ENCODE measurements at regions not wholly inside any gene's neighbourhood (a gene's known extent, or its start where the extent isn't known, plus 50 kb on each side); places are given as distances from the start of the nearest gene placed in this dataset.

DNA sequence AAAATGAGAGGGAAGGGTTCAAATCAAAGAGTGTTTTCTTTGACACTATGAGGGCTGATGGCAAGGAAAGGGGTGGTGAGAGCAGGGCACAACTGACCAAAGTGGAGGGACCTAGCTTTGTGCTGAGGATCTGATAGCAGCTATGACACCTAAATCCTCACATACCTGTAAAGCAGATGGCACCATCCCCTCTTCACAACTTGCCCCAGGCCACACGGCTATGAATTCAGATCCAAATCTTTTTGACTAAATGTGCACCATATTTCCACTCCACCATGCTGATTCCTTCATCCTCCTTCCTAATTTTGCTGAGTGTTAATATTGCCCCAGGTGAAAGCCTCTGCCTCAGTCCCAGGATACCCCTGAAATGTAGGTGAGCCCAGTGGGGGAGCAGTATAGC is 385.7 kb downstream of the PLPP3 start:
- WGBS (ENCODE audit: extremely low coverage, insufficient read length, low lambda C conversion rate) = no CpG with 5 or more reads among the region's 1 CpG
- no peak overlapping the region for H3K56ac ChIP-seq (ENCODE audit: insufficient read length, low read depth, low read length)
- Mint-ChIP-seq H3K4me3 (no peak overlapping the region), H3K9me3 (no peaks in the 10 kb centered on the region), H3K27ac (no peak overlapping the region; a peak in 1 of 7 replicates), H3K36me3 (ENCODE audit: insufficient read depth in 1 of 3, low read depth in 3 of 3) (no peaks in the 10 kb centered on the region), H3K4me1 (peaks cover 40 to 46% of the 10 kb centered on the region in 2 experiments), H3K27me3 (ENCODE audit: low read depth) (no peaks in the 10 kb centered on the region)
- no peaks in the 10 kb centered on the region; the same call in 1 of the 2 replicates for H3K4me1 ChIP-seq (ENCODE audit: insufficient read depth, low read length)
- H3K4me2 ChIP-seq (ENCODE audit: insufficient read depth, insufficient read length, low read length) = no peak overlapping the region
- peaks cover 3% of the 10 kb centered on the region for H3K23me2 ChIP-seq (ENCODE audit: insufficient read length, low read depth, low read length, poor library complexity, severe bottlenecking)
- H2BK20ac ChIP-seq (ENCODE audit: low read depth, low read length, poor library complexity, severe bottlenecking) = no peak overlapping the region
- no peak for DNase-seq
- H4K91ac ChIP-seq (ENCODE audit: insufficient read length, low read depth, low read length) = no peak overlapping the region
- H3K18ac ChIP-seq (ENCODE audit: insufficient read length, low read depth, low read length) = no peak overlapping the region
- H3K23ac ChIP-seq (ENCODE audit: insufficient read length, low read depth, low read length) = no peak overlapping the region
- no peak overlapping the region for H2AK5ac ChIP-seq (ENCODE audit: insufficient read length, low read length)
- H3K4ac ChIP-seq (ENCODE audit: low read depth, low read length) = no peak overlapping the region
- H3K9me3 ChIP-seq (ENCODE audit: control insufficient read depth, low read depth, low read length) = no peaks in the 10 kb centered on the region
- TF ChIP-seq, protein P1, sequence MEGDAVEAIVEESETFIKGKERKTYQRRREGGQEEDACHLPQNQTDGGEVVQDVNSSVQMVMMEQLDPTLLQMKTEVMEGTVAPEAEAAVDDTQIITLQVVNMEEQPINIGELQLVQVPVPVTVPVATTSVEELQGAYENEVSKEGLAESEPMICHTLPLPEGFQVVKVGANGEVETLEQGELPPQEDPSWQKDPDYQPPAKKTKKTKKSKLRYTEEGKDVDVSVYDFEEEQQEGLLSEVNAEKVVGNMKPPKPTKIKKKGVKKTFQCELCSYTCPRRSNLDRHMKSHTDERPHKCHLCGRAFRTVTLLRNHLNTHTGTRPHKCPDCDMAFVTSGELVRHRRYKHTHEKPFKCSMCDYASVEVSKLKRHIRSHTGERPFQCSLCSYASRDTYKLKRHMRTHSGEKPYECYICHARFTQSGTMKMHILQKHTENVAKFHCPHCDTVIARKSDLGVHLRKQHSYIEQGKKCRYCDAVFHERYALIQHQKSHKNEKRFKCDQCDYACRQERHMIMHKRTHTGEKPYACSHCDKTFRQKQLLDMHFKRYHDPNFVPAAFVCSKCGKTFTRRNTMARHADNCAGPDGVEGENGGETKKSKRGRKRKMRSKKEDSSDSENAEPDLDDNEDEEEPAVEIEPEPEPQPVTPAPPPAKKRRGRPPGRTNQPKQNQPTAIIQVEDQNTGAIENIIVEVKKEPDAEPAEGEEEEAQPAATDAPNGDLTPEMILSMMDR (conservative IDR thresholded peaks at IDR 0.05) = no peak
- no peak overlapping the region for H2BK120ac ChIP-seq (ENCODE audit: low read depth, low read length, poor library complexity, severe bottlenecking)
- no peak overlapping the region for H2AFZ ChIP-seq (ENCODE audit: low read length)
- no peak overlapping the region for H2BK15ac ChIP-seq (ENCODE audit: low read depth, low read length)
- no peak overlapping the region for H3K27ac ChIP-seq (ENCODE audit: insufficient read length, low read depth, low read length)
- H3K27me3 ChIP-seq (ENCODE audit: insufficient read depth, low read length) = no peaks in the 10 kb centered on the region
- no peak overlapping the region for H2BK5ac ChIP-seq (ENCODE audit: insufficient read length, low read length)
- H4K5ac ChIP-seq (ENCODE audit: insufficient read length, low read depth, low read length) = no peak overlapping the region
- no peak overlapping the region for H3K9ac ChIP-seq (ENCODE audit: extremely low read depth, insufficient read length, low read length)
- H3K79me1 ChIP-seq (ENCODE audit: insufficient read depth, low read depth, low read length, poor library complexity, severe bottlenecking) = no peaks in the 10 kb centered on the region
- H3K79me2 ChIP-seq (ENCODE audit: insufficient read depth, low read length) = no peaks in the 10 kb centered on the region
- H4K8ac ChIP-seq (replicated peaks; ENCODE audit: insufficient read length, low read depth, low read length) = no peak overlapping the region
- H3K14ac ChIP-seq (ENCODE audit: insufficient read depth, low read length) = no peak overlapping the region
- no peaks in the 10 kb centered on the region for H4K20me1 ChIP-seq (ENCODE audit: control insufficient read depth, insufficient read depth, insufficient read length)
- H2BK12ac ChIP-seq (ENCODE audit: insufficient read length, low read depth, low read length) = no peak overlapping the region
- no peak overlapping the region for H3T11ph ChIP-seq (ENCODE audit: low read length)

All from H9 (cell line).